ENCODE measurements at regions not wholly inside any gene's neighbourhood (a gene's known extent, or its start where the extent isn't known, plus 50 kb on each side); places are given as distances from the start of the nearest gene placed in this dataset.

- Mint-ChIP-seq H3K36me3 (no peaks in the 10 kb centered on the region), H3K27me3 (no peaks in the 10 kb centered on the region), H3K4me1 (no peaks in the 10 kb centered on the region), H3K4me3 (no peak overlapping the region), H3K9me3 (peaks cover 2 to 14% (median 6%) of the 10 kb centered on the region in 11 donors), H3K27ac (no peak overlapping the region)
- H3K4me3 ChIP-seq (ENCODE audit: low read length): no peak overlapping the region
- DNase-seq (no peak), ATAC-seq (no peak)
- no peaks in the 10 kb centered on the region for H3K9me3 ChIP-seq (ENCODE audit: control insufficient read depth in 2 of 3, low read length in 3 of 3)
- H3K27me3 ChIP-seq (ENCODE audit: control insufficient read depth in 2 of 2, insufficient read depth in 2 of 2, low read length in 2 of 2): no peaks in the 10 kb centered on the region
- no peaks in the 10 kb centered on the region for H3K4me1 ChIP-seq (ENCODE audit: control insufficient read depth in 2 of 2, insufficient read depth in 2 of 2, low read length in 2 of 2)
- H3K27ac ChIP-seq (ENCODE audit: low read depth, low read length): no peak overlapping the region
- intact Hi-C loops (cut with micrococcal nuclease): no loop called here
- ChIA-PET CTCF (no interaction called here), POLR2A (no interaction called here)
- H3K36me3 ChIP-seq (ENCODE audit: control insufficient read depth in 2 of 3, insufficient read depth in 3 of 3, low read length in 3 of 3): no peaks in the 10 kb centered on the region
Measured at GRCh38 chr11:42657169-42657568, 654.6 kb upstream of the API5 start.

- CTCF ChIA-PET: no interaction called here
- no peak for ATAC-seq
- intact Hi-C loops (cut with micrococcal nuclease): no loop called here
- Mint-ChIP-seq H3K9me3 (peaks cover 0 to 21% (median 5%) of the 10 kb centered on the region in 11 donors), H3K27me3 (no peaks in the 10 kb centered on the region), H3K4me1 (no peaks in the 10 kb centered on the region), H3K27ac (no peak overlapping the region), H3K4me3 (no peak overlapping the region), H3K36me3 (no peaks in the 10 kb centered on the region)
- Histone ChIP-seq H3K9me3 (ENCODE audit: control insufficient read depth in 2 of 3, low read length in 3 of 3) (no peaks in the 10 kb centered on the region), H3K27ac (ENCODE audit: low read depth, low read length) (no peak overlapping the region), H3K4me3 (ENCODE audit: low read length) (no peak overlapping the region), H3K27me3 (ENCODE audit: control insufficient read depth in 2 of 2, insufficient read depth in 2 of 2, low read length in 2 of 2) (no peaks in the 10 kb centered on the region), H3K4me1 (ENCODE audit: control insufficient read depth in 2 of 2, insufficient read depth in 2 of 2, low read length in 2 of 2) (no peaks in the 10 kb centered on the region), H3K36me3 (ENCODE audit: control insufficient read depth in 2 of 3, insufficient read depth in 3 of 3, low read length in 3 of 3) (no peaks in the 10 kb centered on the region)
- POLR2A ChIA-PET: no interaction called here
- no peak for DNase-seq
Measured at GRCh38 chr11:42661942-42662341, 649.9 kb upstream of the API5 start.

GRCh38 chr11:42669248-42669976 lies 642.4 kb upstream of the API5 start:
- no peak overlapping the region for H3K4me3 Mint-ChIP-seq
- ChIA-PET POLR2A (no interaction called here), CTCF (no interaction called here)
- no peaks in the 10 kb centered on the region for H3K27me3 ChIP-seq (ENCODE audit: control insufficient read depth in 2 of 2, insufficient read depth in 2 of 2, low read length in 2 of 2)
- H3K27ac ChIP-seq (ENCODE audit: low read depth, low read length): no peak overlapping the region
- H3K36me3 ChIP-seq (ENCODE audit: control insufficient read depth in 2 of 3, insufficient read depth in 3 of 3, low read length in 3 of 3): no peaks in the 10 kb centered on the region
- no peak overlapping the region for H3K4me3 ChIP-seq (ENCODE audit: low read length)
- no peaks in the 10 kb centered on the region for H3K9me3 ChIP-seq (ENCODE audit: control insufficient read depth in 2 of 3, low read length in 3 of 3)
- H3K4me1 Mint-ChIP-seq: no peaks in the 10 kb centered on the region
- DNase-seq (no peak), ATAC-seq (no peak)
- H3K27ac Mint-ChIP-seq: no peak overlapping the region
- intact Hi-C loops (cut with micrococcal nuclease): no loop called here
- H3K9me3 Mint-ChIP-seq: peaks cover 0 to 21% (median 5%) of the 10 kb centered on the region in 11 donors
- no peaks in the 10 kb centered on the region for H3K27me3 Mint-ChIP-seq
- no peaks in the 10 kb centered on the region for H3K36me3 Mint-ChIP-seq
- no peaks in the 10 kb centered on the region for H3K4me1 ChIP-seq (ENCODE audit: control insufficient read depth in 2 of 2, insufficient read depth in 2 of 2, low read length in 2 of 2)

DNA sequence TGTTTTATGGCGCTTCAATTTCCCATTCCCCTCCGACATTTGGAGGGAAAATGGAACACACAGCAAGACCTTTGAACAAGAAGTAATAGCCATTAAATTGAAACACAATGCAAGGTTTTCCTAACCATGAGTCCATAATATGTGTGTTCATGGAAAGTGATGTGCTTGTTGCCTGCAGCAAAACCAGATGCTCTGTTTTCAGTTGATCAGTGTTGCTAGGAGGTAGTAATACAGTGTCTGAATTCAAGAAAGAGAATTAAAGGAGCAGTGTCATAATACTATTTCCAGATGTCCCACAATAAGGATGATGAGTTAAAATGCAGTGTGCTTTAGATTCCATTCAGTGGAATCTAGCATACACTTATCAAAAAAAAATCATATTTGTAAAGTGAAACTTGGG lies 637.4 kb upstream of the API5 start:
- Histone ChIP-seq H3K36me3 (ENCODE audit: control insufficient read depth in 2 of 3, insufficient read depth in 3 of 3, low read length in 3 of 3) (no peaks in the 10 kb centered on the region), H3K4me3 (ENCODE audit: low read length) (no peak overlapping the region), H3K27ac (ENCODE audit: low read depth, low read length) (no peak overlapping the region), H3K27me3 (ENCODE audit: control insufficient read depth in 2 of 2, insufficient read depth in 2 of 2, low read length in 2 of 2) (no peaks in the 10 kb centered on the region), H3K9me3 (ENCODE audit: control insufficient read depth in 2 of 3, low read length in 3 of 3) (no peaks in the 10 kb centered on the region), H3K4me1 (ENCODE audit: control insufficient read depth in 2 of 2, insufficient read depth in 2 of 2, low read length in 2 of 2) (no peaks in the 10 kb centered on the region)
- DNase-seq (no peak), ATAC-seq (no peak)
- POLR2A ChIA-PET: no interaction called here
- CTCF ChIA-PET: no interaction called here
- Mint-ChIP-seq H3K36me3 (no peaks in the 10 kb centered on the region), H3K4me1 (no peaks in the 10 kb centered on the region), H3K9me3 (peaks cover 0 to 14% (median 3%) of the 10 kb centered on the region in 11 donors), H3K27ac (no peak overlapping the region), H3K4me3 (no peak overlapping the region), H3K27me3 (peaks cover 0 to 4% (median 0%) of the 10 kb centered on the region in 5 donors)
- intact Hi-C loops (cut with micrococcal nuclease): no loop called here

DNA sequence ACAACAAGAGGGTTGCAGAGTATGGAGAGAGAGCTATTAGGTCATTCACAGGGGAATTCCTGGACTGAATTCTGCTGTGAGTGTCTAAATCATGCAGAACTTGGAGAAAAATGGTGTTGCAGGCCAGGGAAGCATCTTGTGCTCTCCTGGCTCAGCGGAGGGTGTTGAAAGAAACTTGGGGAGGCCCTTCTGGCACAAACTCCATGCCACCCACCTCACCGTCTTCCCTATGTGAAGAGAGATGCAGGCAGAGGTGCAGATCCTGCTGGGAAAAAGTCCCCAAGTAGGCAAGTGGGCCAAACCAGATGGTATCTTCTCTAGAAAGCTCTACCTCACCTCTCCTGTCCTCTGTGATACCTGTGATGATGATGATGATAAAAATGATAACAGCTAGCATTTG lies 604.3 kb upstream of the API5 start:
- H3K36me3 ChIP-seq (ENCODE audit: control insufficient read depth in 2 of 3, insufficient read depth in 3 of 3, low read length in 3 of 3): no peaks in the 10 kb centered on the region
- Mint-ChIP-seq H3K27ac (no peak overlapping the region), H3K27me3 (no peaks in the 10 kb centered on the region), H3K9me3 (peaks cover 3 to 19% (median 7%) of the 10 kb centered on the region in 11 donors), H3K4me1 (no peaks in the 10 kb centered on the region), H3K4me3 (no peak overlapping the region), H3K36me3 (no peaks in the 10 kb centered on the region)
- peaks cover 0 to 5% (median 3%) of the 10 kb centered on the region in 3 experiments for H3K9me3 ChIP-seq (ENCODE audit: control insufficient read depth in 2 of 3, low read length in 3 of 3)
- no peak for ATAC-seq
- ChIA-PET POLR2A (no interaction called here), CTCF (no interaction called here)
- intact Hi-C loops (cut with micrococcal nuclease): no loop called here
- no peaks in the 10 kb centered on the region for H3K4me1 ChIP-seq (ENCODE audit: control insufficient read depth in 2 of 2, insufficient read depth in 2 of 2, low read length in 2 of 2)
- no peak for DNase-seq
- no peak overlapping the region for H3K27ac ChIP-seq (ENCODE audit: low read depth, low read length)
- H3K27me3 ChIP-seq (ENCODE audit: control insufficient read depth in 2 of 2, insufficient read depth in 2 of 2, low read length in 2 of 2): no peaks in the 10 kb centered on the region
- no peak overlapping the region for H3K4me3 ChIP-seq (ENCODE audit: low read length)

- POLR2A ChIA-PET: no interaction called here
- Histone ChIP-seq H3K27me3 (ENCODE audit: control insufficient read depth in 2 of 2, insufficient read depth in 2 of 2, low read length in 2 of 2) (no peaks in the 10 kb centered on the region), H3K36me3 (ENCODE audit: control insufficient read depth in 2 of 3, insufficient read depth in 3 of 3, low read length in 3 of 3) (no peaks in the 10 kb centered on the region), H3K4me1 (ENCODE audit: control insufficient read depth in 2 of 2, insufficient read depth in 2 of 2, low read length in 2 of 2) (no peaks in the 10 kb centered on the region), H3K4me3 (ENCODE audit: low read length) (no peak overlapping the region), H3K9me3 (ENCODE audit: control insufficient read depth in 2 of 3, low read length in 3 of 3) (peaks cover 0 to 5% (median 0%) of the 10 kb centered on the region in 3 experiments), H3K27ac (ENCODE audit: low read depth, low read length) (no peak overlapping the region)
- intact Hi-C loops (cut with micrococcal nuclease): no loop called here
- H3K9me3 Mint-ChIP-seq: peaks cover 0 to 15% (median 6%) of the 10 kb centered on the region in 11 donors
- no peak overlapping the region for H3K27ac Mint-ChIP-seq
- CTCF ChIA-PET: no interaction called here
- H3K4me1 Mint-ChIP-seq: no peaks in the 10 kb centered on the region
- no peaks in the 10 kb centered on the region for H3K27me3 Mint-ChIP-seq
- DNase-seq (no peak), ATAC-seq (no peak)
- H3K4me3 Mint-ChIP-seq: no peak overlapping the region
- no peaks in the 10 kb centered on the region for H3K36me3 Mint-ChIP-seq
Measured at GRCh38 chr11:42709216-42709615, 602.6 kb upstream of the API5 start.

GRCh38 chr11:42713279-42713678 lies 598.5 kb upstream of the API5 start:
- Histone ChIP-seq H3K27me3 (ENCODE audit: control insufficient read depth in 2 of 2, insufficient read depth in 2 of 2, low read length in 2 of 2) (no peaks in the 10 kb centered on the region), H3K4me1 (ENCODE audit: control insufficient read depth in 2 of 2, insufficient read depth in 2 of 2, low read length in 2 of 2) (no peaks in the 10 kb centered on the region), H3K4me3 (ENCODE audit: low read length) (no peak overlapping the region), H3K36me3 (ENCODE audit: control insufficient read depth in 2 of 3, insufficient read depth in 3 of 3, low read length in 3 of 3) (no peaks in the 10 kb centered on the region), H3K9me3 (ENCODE audit: control insufficient read depth in 2 of 3, low read length in 3 of 3) (peaks cover 0 to 5% (median 0%) of the 10 kb centered on the region in 3 experiments), H3K27ac (ENCODE audit: low read depth, low read length) (no peak overlapping the region)
- Mint-ChIP-seq H3K9me3 (peaks cover 4 to 33% (median 12%) of the 10 kb centered on the region in 11 donors), H3K27me3 (no peaks in the 10 kb centered on the region), H3K4me1 (no peaks in the 10 kb centered on the region), H3K36me3 (no peaks in the 10 kb centered on the region), H3K27ac (no peak overlapping the region), H3K4me3 (no peak overlapping the region)
- no peak for DNase-seq
- ATAC-seq: no peak
- ChIA-PET POLR2A (no interaction called here), CTCF (no interaction called here)
- intact Hi-C loops (cut with micrococcal nuclease): no loop called here

Data from naive thymus-derived CD4-positive, alpha-beta T cell (primary cell).